ENCODE measurements at regions not wholly inside any gene's neighbourhood (a gene's known extent, or its start where the extent isn't known, plus 50 kb on each side); places are given as distances from the start of the nearest gene placed in this dataset.

DNA sequence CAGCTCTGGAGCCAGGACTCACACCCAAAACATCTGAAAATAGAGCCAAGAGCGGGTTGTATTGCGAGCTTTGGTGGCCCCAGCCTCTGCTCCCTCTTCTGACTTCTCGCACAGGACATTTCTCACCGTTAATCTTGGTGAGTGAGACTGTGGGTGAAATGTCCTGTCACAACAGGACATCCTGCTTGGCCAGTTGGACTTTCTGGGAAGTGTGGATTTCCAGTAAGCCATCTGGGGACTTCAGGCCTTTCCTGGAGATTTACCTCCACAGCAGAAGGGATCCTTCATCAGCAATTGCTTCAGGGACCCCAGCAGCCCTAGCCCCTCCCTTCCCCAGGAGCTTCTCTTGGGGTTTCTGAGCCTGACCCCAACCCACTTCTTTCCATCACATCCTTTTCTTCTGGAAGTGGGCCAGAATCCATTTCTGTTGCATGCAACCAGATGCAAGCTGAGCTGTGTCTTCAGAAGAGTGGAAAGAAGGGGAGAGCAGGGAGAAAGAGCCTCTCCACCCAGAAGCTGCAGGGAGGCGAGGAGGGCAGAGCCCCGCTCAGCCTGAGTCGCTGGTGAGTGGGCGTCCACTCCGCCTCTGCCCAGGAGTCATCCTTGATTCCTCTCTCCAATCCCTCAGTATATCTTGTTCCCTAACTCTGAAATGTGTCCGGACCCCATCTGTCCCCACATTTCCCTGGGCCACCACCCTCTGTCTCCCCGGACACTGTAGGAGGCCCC, 50.3 kb upstream of the GADD45G start:
- no peak for TF ChIP-seq EZH2 (IDR thresholded peaks at IDR 0.05; ENCODE audit: low read length, missing control alignments)
- TF ChIP-seq, protein P1, sequence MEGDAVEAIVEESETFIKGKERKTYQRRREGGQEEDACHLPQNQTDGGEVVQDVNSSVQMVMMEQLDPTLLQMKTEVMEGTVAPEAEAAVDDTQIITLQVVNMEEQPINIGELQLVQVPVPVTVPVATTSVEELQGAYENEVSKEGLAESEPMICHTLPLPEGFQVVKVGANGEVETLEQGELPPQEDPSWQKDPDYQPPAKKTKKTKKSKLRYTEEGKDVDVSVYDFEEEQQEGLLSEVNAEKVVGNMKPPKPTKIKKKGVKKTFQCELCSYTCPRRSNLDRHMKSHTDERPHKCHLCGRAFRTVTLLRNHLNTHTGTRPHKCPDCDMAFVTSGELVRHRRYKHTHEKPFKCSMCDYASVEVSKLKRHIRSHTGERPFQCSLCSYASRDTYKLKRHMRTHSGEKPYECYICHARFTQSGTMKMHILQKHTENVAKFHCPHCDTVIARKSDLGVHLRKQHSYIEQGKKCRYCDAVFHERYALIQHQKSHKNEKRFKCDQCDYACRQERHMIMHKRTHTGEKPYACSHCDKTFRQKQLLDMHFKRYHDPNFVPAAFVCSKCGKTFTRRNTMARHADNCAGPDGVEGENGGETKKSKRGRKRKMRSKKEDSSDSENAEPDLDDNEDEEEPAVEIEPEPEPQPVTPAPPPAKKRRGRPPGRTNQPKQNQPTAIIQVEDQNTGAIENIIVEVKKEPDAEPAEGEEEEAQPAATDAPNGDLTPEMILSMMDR (conservative IDR thresholded peaks at IDR 0.05 in 1 of 2, IDR thresholded peaks at IDR 0.05 in 1 of 2; ENCODE audit: low read depth in 1 of 2, low read length in 2 of 2) = no peak
- H3K27ac ChIP-seq (ENCODE audit: insufficient read depth, low read length) = no peak overlapping the region
- H3K4me1 ChIP-seq (ENCODE audit: control insufficient read depth, extremely low read depth, insufficient read depth, low read length) = no peaks in the 10 kb centered on the region

DNA sequence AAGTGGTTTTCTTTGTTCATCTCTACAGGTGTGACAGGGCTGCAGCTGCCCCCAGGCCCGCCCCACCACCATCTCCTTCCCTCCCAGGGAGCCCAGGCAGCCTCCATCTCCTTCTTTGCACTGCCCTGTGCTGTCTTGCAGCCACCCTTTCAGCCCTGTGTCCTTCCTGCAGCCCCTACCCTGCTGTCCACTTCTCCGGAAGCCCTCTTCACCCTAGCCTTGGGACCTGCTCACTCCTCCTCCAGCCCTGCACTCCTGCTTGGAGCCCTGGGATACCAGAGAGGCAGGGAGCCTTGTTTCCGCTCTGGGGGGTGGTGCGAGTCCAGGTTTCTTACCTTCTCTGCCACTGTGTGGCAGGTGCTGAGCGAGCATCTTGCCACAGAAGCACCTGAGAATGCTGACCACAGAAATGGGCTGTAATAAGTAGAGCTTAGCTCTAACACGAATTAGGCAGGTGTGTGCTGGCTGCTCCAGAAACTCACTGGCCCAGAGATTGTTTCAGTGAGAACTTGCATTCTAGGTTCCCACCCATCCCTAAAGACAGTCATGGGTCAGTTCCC, 51.3 kb upstream of the GADD45G start:
- no peak for DNase-seq (ENCODE audit: low read depth in 2 of 2)
- H3K27ac ChIP-seq (ENCODE audit: insufficient read depth, low read length) = no peak overlapping the region
- no peak for TF ChIP-seq EZH2 (IDR thresholded peaks at IDR 0.05; ENCODE audit: low read length, missing control alignments)
- TF ChIP-seq, protein P1 (conservative IDR thresholded peaks at IDR 0.05 in 1 of 2, IDR thresholded peaks at IDR 0.05 in 1 of 2; ENCODE audit: low read depth in 1 of 2, low read length in 2 of 2) = no peak

More for the DNA sequence above, 50.3 kb upstream of the GADD45G start:
- no peaks in the 10 kb centered on the region for H4K20me1 ChIP-seq (ENCODE audit: control insufficient read depth, extremely low read depth, insufficient read depth, low read length)
- H3K79me2 ChIP-seq (ENCODE audit: control insufficient read depth, insufficient read depth, low read length) = no peaks in the 10 kb centered on the region
- no peaks in the 10 kb centered on the region for H3K27me3 ChIP-seq (ENCODE audit: control insufficient read depth, insufficient read depth, low read length)
- H3K36me3 ChIP-seq (ENCODE audit: control insufficient read depth, insufficient read depth, low read length) = no peaks in the 10 kb centered on the region
- no peaks in the 10 kb centered on the region for H3K9me3 ChIP-seq (ENCODE audit: control insufficient read depth, insufficient read depth, low read depth, low read length)
- H3K4me2 ChIP-seq (ENCODE audit: extremely low read depth, insufficient read depth, low read length) = no peak overlapping the region
- no peak overlapping the region for H3K4me3 ChIP-seq (replicated peaks in 1 of 4; ENCODE audit: control extremely low read depth in 1 of 4, insufficient read depth in 1 of 4, low read depth in 3 of 4, low read length in 4 of 4)
- H2AFZ ChIP-seq (ENCODE audit: low read length) = no peak overlapping the region
- DNase-seq (ENCODE audit: low read depth in 2 of 2) = no peak
- no peak overlapping the region for H3K9ac ChIP-seq (ENCODE audit: insufficient read depth, low read length)

DNA sequence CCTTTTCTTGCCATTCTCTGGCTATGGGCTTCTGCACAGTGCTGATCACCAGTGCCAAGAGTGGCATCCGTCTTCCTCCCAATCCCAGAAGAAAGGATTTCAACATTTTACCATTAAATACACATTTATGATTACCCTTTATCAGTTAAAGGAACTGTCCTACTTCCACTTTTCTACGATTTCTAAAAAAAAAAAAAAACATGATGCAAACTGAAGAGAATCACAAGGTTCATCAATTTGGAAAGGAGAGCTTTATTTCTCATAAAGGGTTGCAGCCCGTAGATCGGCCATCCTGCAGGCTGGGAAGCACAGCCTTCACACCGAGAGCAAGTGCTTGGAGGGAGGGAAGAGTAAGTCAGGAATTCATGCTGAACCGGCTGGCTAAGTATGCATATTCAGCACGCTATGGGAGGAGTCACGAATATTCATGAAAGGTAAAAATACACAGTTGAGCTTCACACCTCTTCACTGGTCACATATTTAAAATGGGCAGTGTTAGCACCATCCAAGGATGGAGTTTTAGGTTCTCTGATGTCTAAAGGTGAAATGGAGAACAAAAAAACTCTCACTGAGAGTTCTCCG, 52.5 kb upstream of the SEMA4D start:
- DNase-seq (ENCODE audit: low read depth in 2 of 2) = no peak
- Histone ChIP-seq H3K27ac (ENCODE audit: insufficient read depth, low read length) (no peak overlapping the region), H4K20me1 (ENCODE audit: control insufficient read depth, extremely low read depth, insufficient read depth, low read length) (no peaks in the 10 kb centered on the region), H3K4me3 (replicated peaks in 1 of 4; ENCODE audit: control extremely low read depth in 1 of 4, insufficient read depth in 1 of 4, low read depth in 3 of 4, low read length in 4 of 4) (no peak overlapping the region), H3K79me2 (ENCODE audit: control insufficient read depth, insufficient read depth, low read length) (no peaks in the 10 kb centered on the region), H3K9me3 (ENCODE audit: control insufficient read depth, insufficient read depth, low read depth, low read length) (no peaks in the 10 kb centered on the region), H3K9ac (ENCODE audit: insufficient read depth, low read length) (no peak overlapping the region), H3K36me3 (ENCODE audit: control insufficient read depth, insufficient read depth, low read length) (no peaks in the 10 kb centered on the region), H3K27me3 (ENCODE audit: control insufficient read depth, insufficient read depth, low read length) (no peaks in the 10 kb centered on the region), H3K4me2 (ENCODE audit: extremely low read depth, insufficient read depth, low read length) (no peak overlapping the region), H2AFZ (ENCODE audit: low read length) (no peak overlapping the region), H3K4me1 (ENCODE audit: control insufficient read depth, extremely low read depth, insufficient read depth, low read length) (no peaks in the 10 kb centered on the region)
- TF ChIP-seq EZH2 (IDR thresholded peaks at IDR 0.05; ENCODE audit: low read length, missing control alignments) = no peak

More for the DNA sequence above, 51.3 kb upstream of the GADD45G start:
- Histone ChIP-seq H2AFZ (ENCODE audit: low read length) (no peak overlapping the region), H3K27me3 (ENCODE audit: control insufficient read depth, insufficient read depth, low read length) (no peaks in the 10 kb centered on the region), H3K4me3 (replicated peaks in 1 of 4; ENCODE audit: control extremely low read depth in 1 of 4, insufficient read depth in 1 of 4, low read depth in 3 of 4, low read length in 4 of 4) (no peak overlapping the region), H3K36me3 (ENCODE audit: control insufficient read depth, insufficient read depth, low read length) (no peaks in the 10 kb centered on the region), H3K4me1 (ENCODE audit: control insufficient read depth, extremely low read depth, insufficient read depth, low read length) (no peaks in the 10 kb centered on the region), H3K4me2 (ENCODE audit: extremely low read depth, insufficient read depth, low read length) (no peak overlapping the region), H4K20me1 (ENCODE audit: control insufficient read depth, extremely low read depth, insufficient read depth, low read length) (no peaks in the 10 kb centered on the region), H3K9me3 (ENCODE audit: control insufficient read depth, insufficient read depth, low read depth, low read length) (no peaks in the 10 kb centered on the region), H3K9ac (ENCODE audit: insufficient read depth, low read length) (no peak overlapping the region), H3K79me2 (ENCODE audit: control insufficient read depth, insufficient read depth, low read length) (no peaks in the 10 kb centered on the region)
